ENCODE measurements at regions not wholly inside any gene's neighbourhood (a gene's known extent, or its start where the extent isn't known, plus 50 kb on each side); places are given as distances from the start of the nearest gene placed in this dataset.

- DNase-seq (ENCODE audit: low spot score), result no peak
Measured at GRCh38 chr22:27507111-27507611, 294.4 kb downstream of the MN1 start.

- no peak for DNase-seq (ENCODE audit: low spot score)
Measured at GRCh38 chr22:27507935-27508526, 293.5 kb downstream of the MN1 start.

GRCh38 chr22:27509132-27509920 is 292.2 kb downstream of the MN1 start:
- no peak for DNase-seq (ENCODE audit: low spot score)

GRCh38 chr22:27510024-27510423 is 291.5 kb downstream of the MN1 start:
- DNase-seq (ENCODE audit: low spot score), result no peak

GRCh38 chr22:27512283-27512761 is 289.2 kb downstream of the MN1 start:
- peak; percentile 97 for DNase-seq (ENCODE audit: low spot score)

GRCh38 chr22:27513021-27513420 is 288.5 kb downstream of the MN1 start:
- DNase-seq (ENCODE audit: low spot score), result no peak

- no peak for DNase-seq (ENCODE audit: low spot score)
Measured at GRCh38 chr22:27514601-27515523, 286.7 kb downstream of the MN1 start.

GRCh38 chr22:27517361-27518155 is 284.0 kb downstream of the MN1 start:
- no peak for DNase-seq (ENCODE audit: low spot score)

GRCh38 chr22:27518531-27519340 is 282.8 kb downstream of the MN1 start:
- no peak for DNase-seq (ENCODE audit: low spot score)

- no peak for DNase-seq (ENCODE audit: low spot score)
Measured at GRCh38 chr22:27523711-27524110, 277.8 kb downstream of the MN1 start.

GRCh38 chr22:27525711-27526110 is 275.8 kb downstream of the MN1 start:
- no peak for DNase-seq (ENCODE audit: low spot score)

GRCh38 chr22:27526901-27527300 is 274.7 kb downstream of the MN1 start:
- DNase-seq (ENCODE audit: low spot score), result no peak

- peak; percentile 73 for DNase-seq (ENCODE audit: low spot score)
Measured at GRCh38 chr22:27531782-27532530, 269.6 kb downstream of the MN1 start.

- DNase-seq (ENCODE audit: low spot score), result no peak
Measured at GRCh38 chr22:27533105-27533745, 268.3 kb downstream of the MN1 start.

- peak; percentile 28 for DNase-seq (ENCODE audit: low spot score)
Measured at GRCh38 chr22:27534720-27535125, 266.8 kb downstream of the MN1 start.

GRCh38 chr22:27535452-27535851 is 266.1 kb downstream of the MN1 start:
- DNase-seq (ENCODE audit: low spot score), result no peak

GRCh38 chr22:27537501-27537900 is 264.1 kb downstream of the MN1 start:
- no peak for DNase-seq (ENCODE audit: low spot score)

GRCh38 chr22:27538666-27539065 is 262.9 kb downstream of the MN1 start:
- DNase-seq (ENCODE audit: low spot score), result no peak

- DNase-seq (ENCODE audit: low spot score), result no peak
Measured at GRCh38 chr22:27540247-27540646, 261.3 kb downstream of the MN1 start.

All from hepatic stellate cell (primary cell).